AG09309 (cell line): ENCODE measurements at regions not wholly inside any gene's neighbourhood (a gene's known extent, or its start where the extent isn't known, plus 50 kb on each side); places are given as distances from the start of the nearest gene placed in this dataset.

Experiments used
- DNase-seq: peaks from one replicate; pipeline ENCODE4 v3.0.0-alpha.2; 2010; ENCODE audit warnings: low read depth
- H3K4me3 ChIP-seq: 2 replicates; pipeline ENCODE4 v1.5.1; 2011; ENCODE audit warnings: mild to moderate bottlenecking, low read depth, low read length, moderate library complexity; ENCODE audit not compliant: control insufficient read depth
- TF ChIP-seq, protein P1 (sequence below): IDR thresholded peaks from 2 replicates; pipeline ENCODE4 v1.5.1; 2011; ENCODE audit warnings: mild to moderate bottlenecking, low read depth, low read length, inconsistent platforms; ENCODE audit not compliant: insufficient read depth, control insufficient read depth; ENCODE audit errors: missing control alignments

DNA sequence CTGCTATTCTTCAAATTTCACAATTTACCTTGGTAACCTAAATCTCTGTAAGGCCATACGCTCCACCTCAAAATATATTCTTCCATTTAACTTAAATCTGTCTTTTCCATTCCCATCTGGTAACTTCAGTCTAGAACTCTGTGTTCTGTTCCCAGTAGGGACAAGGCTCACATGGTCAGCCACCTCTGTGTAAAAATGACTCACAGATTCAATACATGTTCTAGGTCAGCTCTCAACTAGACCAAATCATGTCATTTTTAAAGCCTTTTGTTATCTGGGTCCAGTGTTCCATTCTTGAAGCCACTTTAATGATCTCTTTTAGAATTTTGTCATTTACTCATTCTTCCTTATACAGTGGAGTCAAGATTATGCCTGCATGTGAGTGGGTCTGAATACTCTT is 315.6 kb upstream of the CITED2 start:
- TF ChIP-seq, protein P1, sequence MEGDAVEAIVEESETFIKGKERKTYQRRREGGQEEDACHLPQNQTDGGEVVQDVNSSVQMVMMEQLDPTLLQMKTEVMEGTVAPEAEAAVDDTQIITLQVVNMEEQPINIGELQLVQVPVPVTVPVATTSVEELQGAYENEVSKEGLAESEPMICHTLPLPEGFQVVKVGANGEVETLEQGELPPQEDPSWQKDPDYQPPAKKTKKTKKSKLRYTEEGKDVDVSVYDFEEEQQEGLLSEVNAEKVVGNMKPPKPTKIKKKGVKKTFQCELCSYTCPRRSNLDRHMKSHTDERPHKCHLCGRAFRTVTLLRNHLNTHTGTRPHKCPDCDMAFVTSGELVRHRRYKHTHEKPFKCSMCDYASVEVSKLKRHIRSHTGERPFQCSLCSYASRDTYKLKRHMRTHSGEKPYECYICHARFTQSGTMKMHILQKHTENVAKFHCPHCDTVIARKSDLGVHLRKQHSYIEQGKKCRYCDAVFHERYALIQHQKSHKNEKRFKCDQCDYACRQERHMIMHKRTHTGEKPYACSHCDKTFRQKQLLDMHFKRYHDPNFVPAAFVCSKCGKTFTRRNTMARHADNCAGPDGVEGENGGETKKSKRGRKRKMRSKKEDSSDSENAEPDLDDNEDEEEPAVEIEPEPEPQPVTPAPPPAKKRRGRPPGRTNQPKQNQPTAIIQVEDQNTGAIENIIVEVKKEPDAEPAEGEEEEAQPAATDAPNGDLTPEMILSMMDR: no peak
- H3K4me3 ChIP-seq: no peak overlapping the region
- DNase-seq: no peak

DNA sequence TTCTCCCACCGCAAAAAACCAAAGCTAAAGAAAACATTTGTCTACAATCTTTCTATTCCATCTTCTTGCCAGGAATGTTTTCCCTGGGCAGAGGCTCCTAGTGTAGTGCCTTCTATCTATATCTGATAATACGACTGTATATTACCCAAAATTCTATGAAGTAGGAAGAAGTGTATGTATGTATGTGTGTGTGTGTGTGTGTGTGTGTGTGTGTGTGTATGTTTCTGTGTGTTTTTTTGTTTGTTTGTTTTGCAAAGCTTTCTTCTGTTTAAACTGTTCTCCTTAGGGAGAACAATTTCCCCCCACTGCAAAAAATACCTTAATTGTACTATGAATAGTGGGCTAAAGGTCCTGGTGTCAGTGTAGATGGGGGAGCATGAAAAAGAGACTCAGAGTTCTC is 312.6 kb upstream of the CITED2 start:
- TF ChIP-seq, protein P1: no peak
- H3K4me3 ChIP-seq: no peak overlapping the region
- DNase-seq: no peak

DNA sequence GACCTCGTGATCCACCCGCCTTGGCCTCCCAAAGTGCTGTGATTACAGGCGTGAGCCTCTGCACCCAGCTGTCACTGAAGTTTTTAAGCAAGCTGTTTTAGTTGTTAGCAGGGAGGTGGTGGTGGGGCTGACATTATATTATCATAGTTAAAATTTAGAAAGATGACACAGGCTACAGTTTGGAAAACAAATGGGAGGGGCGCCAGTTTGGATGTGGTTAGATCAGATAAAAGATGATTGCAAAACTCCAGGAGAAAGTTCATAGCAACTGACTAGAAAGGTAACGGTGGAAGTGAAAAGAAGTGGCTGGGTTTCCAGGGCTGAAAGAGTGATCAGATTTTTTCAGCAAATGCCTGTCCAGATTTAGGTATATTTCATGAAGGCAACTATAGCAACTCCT is 311.9 kb upstream of the CITED2 start:
- TF ChIP-seq, protein P1: no peak
- DNase-seq: no peak

DNA sequence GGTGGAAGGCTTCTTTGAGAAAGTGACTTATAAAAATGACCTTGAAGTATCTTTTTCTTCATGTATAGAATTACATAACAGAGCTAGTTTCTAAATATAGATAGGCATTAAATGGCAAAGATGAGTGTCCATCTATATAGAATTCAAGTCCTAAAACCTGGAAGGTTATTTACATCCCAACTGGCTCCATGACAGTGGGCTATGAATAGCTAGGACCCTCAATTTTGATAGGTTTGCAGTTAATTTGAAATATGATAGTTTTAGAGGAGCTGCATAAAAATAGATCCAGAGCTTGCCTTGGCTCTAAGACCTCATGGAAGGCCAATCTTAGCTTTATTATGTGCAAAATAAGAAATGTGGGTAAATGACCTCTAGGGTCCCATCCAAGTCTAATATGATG is 310.6 kb upstream of the CITED2 start:
- no peak overlapping the region for H3K4me3 ChIP-seq
- no peak for DNase-seq
- TF ChIP-seq, protein P1: no peak

More for the DNA sequence above, 311.9 kb upstream of the CITED2 start:
- no peak overlapping the region for H3K4me3 ChIP-seq

DNA sequence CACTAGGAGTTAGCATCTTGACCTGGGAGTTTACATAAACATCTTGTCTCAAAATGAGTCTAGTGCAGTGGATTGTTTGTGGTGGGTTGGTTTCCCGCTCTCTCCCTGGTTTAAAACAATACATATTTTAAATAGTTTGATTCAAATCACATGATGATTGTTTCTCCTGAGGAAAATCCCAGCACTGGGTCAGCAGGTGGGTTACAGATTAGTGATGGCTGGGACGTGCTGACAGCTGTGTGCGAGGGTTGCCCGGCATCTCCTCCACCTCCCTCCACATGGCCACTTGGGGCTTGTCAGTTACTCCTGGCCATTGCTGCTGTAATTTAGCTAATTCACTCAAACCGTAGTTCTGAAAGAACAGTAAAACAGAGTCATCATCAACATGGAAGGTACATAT is 306.4 kb upstream of the CITED2 start:
- TF ChIP-seq, protein P1: no peak
- no peak overlapping the region for H3K4me3 ChIP-seq
- DNase-seq: no peak

DNA sequence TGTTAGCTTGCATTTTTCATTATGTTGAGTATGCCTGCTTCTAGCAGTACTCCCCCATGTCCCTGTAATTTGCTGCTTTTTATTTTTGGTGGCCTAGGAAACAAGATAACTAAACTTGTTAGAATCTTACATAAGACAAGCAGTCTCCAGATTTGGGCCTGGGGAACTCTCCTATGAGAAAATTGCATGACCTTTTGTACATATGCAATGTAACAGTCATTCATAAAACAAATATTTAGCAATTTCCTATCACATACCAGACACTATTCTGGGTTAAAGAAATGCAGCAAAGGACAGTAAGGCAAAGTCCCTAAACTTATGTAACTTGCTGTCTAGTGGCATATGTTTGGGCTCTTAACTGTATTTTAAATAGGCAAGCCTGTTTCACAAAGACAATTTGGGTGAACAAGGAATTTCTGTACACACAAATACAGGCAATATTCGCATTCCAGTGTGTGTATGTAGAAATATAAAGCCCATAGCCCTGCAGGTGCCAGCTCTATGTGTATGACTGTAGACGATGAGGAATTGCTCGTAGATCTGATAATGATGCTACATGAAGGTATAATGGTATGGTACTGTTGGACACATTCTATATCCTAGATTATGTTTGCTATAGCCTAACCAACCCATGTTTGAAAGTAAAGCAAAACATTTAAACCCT is 305.2 kb upstream of the CITED2 start:
- TF ChIP-seq, protein P1: no peak
- DNase-seq: no peak
- H3K4me3 ChIP-seq: no peak overlapping the region
